ELF-1 (cell line): ENCODE measurements at regions not wholly inside any gene's neighbourhood (a gene's known extent, or its start where the extent isn't known, plus 50 kb on each side); places are given as distances from the start of the nearest gene placed in this dataset.

ENCODE experiments used
- DNase-seq: peaks from one replicate; pipeline ENCODE4 v3.0.0-alpha.2; 2016; ENCODE audit warnings: low read depth, low spot score

GRCh38 chr1:4270651-4271337, 370.7 kb upstream of the C1orf174 start:
- peak; percentile 48 for DNase-seq

GRCh38 chr1:4271338-4271998, 371.4 kb upstream of the C1orf174 start:
- no peak for DNase-seq

GRCh38 chr1:4272568-4272967, 372.5 kb upstream of the C1orf174 start:
- no peak for DNase-seq

GRCh38 chr1:4273243-4273642, 373.2 kb upstream of the C1orf174 start:
- DNase-seq: no peak

GRCh38 chr1:4273747-4274146, 373.7 kb upstream of the C1orf174 start:
- DNase-seq: no peak

GRCh38 chr1:4275083-4275482, 375.0 kb upstream of the C1orf174 start:
- DNase-seq: no peak

- DNase-seq: no peak
Observed at GRCh38 chr1:4276238-4276637, 376.2 kb upstream of the C1orf174 start.

GRCh38 chr1:4277598-4277997, 376.8 kb upstream of the AJAP1 start:
- no peak for DNase-seq

GRCh38 chr1:4284976-4285375, 369.4 kb upstream of the AJAP1 start:
- DNase-seq: no peak

- no peak for DNase-seq
Observed at GRCh38 chr1:4292861-4293260, 361.5 kb upstream of the AJAP1 start.

GRCh38 chr1:4298361-4299083, 355.9 kb upstream of the AJAP1 start:
- no peak for DNase-seq

GRCh38 chr1:4301007-4301406, 353.4 kb upstream of the AJAP1 start:
- no peak for DNase-seq

- no peak for DNase-seq
Observed at GRCh38 chr1:4303303-4303702, 351.1 kb upstream of the AJAP1 start.

- no peak for DNase-seq
Observed at GRCh38 chr1:4305526-4306301, 348.7 kb upstream of the AJAP1 start.

- no peak for DNase-seq
Observed at GRCh38 chr1:4306559-4307467, 347.6 kb upstream of the AJAP1 start.

GRCh38 chr1:4307468-4307845, 347.0 kb upstream of the AJAP1 start:
- no peak for DNase-seq

- no peak for DNase-seq
Observed at GRCh38 chr1:4307911-4308545, 346.4 kb upstream of the AJAP1 start.

GRCh38 chr1:4308806-4309205, 345.6 kb upstream of the AJAP1 start:
- DNase-seq: no peak

- DNase-seq: no peak
Observed at GRCh38 chr1:4309676-4310320, 344.6 kb upstream of the AJAP1 start.

- DNase-seq: no peak
Observed at GRCh38 chr1:4310396-4310923, 343.9 kb upstream of the AJAP1 start.
